ENCODE measurements at regions not wholly inside any gene's neighbourhood (a gene's known extent, or its start where the extent isn't known, plus 50 kb on each side); places are given as distances from the start of the nearest gene placed in this dataset.
A peak's percentile ranks its signal among the peaks of the same experiment; 100 is the strongest.

- Mint-ChIP-seq H3K27ac (peak overlapping the region; percentile 63), H3K4me1 (ENCODE audit: unreplicated experiment) (peaks cover 45% of the 10 kb centered on the region), H3K9me3 (peaks cover 4% of the 10 kb centered on the region), H3K36me3 (no peaks in the 10 kb centered on the region), H3K4me3 (peak overlapping the region; percentile 9), H3K27me3 (no peaks in the 10 kb centered on the region)
- no peak for DNase-seq (ENCODE audit: extremely low spot score, unreplicated experiment)
- no peak for TF ChIP-seq CTCF (conservative IDR thresholded peaks at IDR 0.05)
Measured at GRCh38 chr6:150711584-150712504, 112.2 kb downstream of the PLEKHG1 start.

- DNase-seq (ENCODE audit: extremely low spot score, unreplicated experiment) = no peak
- Mint-ChIP-seq H3K36me3 (no peaks in the 10 kb centered on the region), H3K9me3 (peaks cover 4% of the 10 kb centered on the region), H3K27ac (peak overlapping the region; percentile 63), H3K4me3 (peak overlapping the region; percentile 4), H3K27me3 (no peaks in the 10 kb centered on the region), H3K4me1 (ENCODE audit: unreplicated experiment) (peaks cover 44% of the 10 kb centered on the region)
- no peak for TF ChIP-seq CTCF (conservative IDR thresholded peaks at IDR 0.05)
Measured at GRCh38 chr6:150712505-150713252, 113.0 kb downstream of the PLEKHG1 start.

DNA sequence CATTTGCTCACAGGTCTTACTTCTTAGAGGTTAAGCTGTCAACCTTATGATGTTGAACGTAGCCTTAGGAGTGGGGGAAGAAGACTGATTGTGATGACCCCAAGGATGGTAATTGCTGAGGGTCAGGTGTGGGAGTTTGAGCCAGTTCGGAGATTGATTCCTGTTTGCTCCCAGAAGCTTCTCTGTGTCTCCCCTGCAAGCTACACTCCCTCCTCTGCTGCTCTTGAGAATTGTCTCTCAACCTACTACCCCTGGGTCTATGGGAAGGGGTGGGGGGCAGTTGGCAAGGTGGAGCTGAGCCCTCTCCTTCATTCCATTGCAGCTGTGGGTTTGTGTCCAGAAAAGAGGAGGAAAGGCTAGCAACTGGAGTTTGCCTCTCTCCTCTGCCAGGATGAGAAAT is 113.8 kb downstream of the PLEKHG1 start:
- Mint-ChIP-seq H3K27me3 (no peaks in the 10 kb centered on the region), H3K4me1 (ENCODE audit: unreplicated experiment) (peaks cover 37% of the 10 kb centered on the region), H3K4me3 (no peak overlapping the region), H3K9me3 (peaks cover 4% of the 10 kb centered on the region), H3K27ac (peak overlapping the region; percentile 63), H3K36me3 (no peaks in the 10 kb centered on the region)
- TF ChIP-seq CTCF (conservative IDR thresholded peaks at IDR 0.05) = no peak
- no peak for DNase-seq (ENCODE audit: extremely low spot score, unreplicated experiment)

- TF ChIP-seq CTCF (conservative IDR thresholded peaks at IDR 0.05) = no peak
- Mint-ChIP-seq H3K27ac (no peak overlapping the region), H3K4me3 (peak overlapping the region; percentile 11), H3K36me3 (no peaks in the 10 kb centered on the region), H3K9me3 (peaks cover 4% of the 10 kb centered on the region), H3K4me1 (ENCODE audit: unreplicated experiment) (peaks cover 41% of the 10 kb centered on the region), H3K27me3 (no peaks in the 10 kb centered on the region)
- DNase-seq (ENCODE audit: extremely low spot score, unreplicated experiment) = no peak
Measured at GRCh38 chr6:150713931-150714330, 114.2 kb downstream of the PLEKHG1 start.

DNA sequence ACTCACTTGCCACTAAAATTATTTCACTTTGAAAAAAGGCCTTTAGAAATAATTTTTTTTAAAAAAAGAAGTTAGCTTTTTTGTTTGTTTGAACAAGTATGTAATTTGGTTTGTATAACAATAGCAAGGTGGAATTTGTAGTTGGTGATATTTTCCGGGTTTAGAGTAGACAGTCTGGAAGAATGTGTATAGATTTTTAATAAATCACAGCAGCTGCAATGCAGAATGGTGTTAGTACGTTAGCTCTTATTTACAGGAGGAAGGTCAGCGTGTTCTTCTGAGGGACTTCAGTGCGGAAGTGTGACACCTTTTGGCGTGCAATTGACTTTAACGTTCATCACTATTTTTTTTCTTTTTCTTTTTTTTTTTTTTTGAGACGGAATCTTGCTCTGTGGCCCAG is 115.4 kb downstream of the PLEKHG1 start:
- TF ChIP-seq CTCF (conservative IDR thresholded peaks at IDR 0.05) = no peak
- no peaks in the 10 kb centered on the region for H3K36me3 Mint-ChIP-seq
- H3K4me1 Mint-ChIP-seq (ENCODE audit: unreplicated experiment) = peaks cover 47% of the 10 kb centered on the region
- H3K4me3 Mint-ChIP-seq = no peak overlapping the region
- H3K9me3 Mint-ChIP-seq = peaks cover 4% of the 10 kb centered on the region
- no peaks in the 10 kb centered on the region for H3K27me3 Mint-ChIP-seq
- DNase-seq (ENCODE audit: extremely low spot score, unreplicated experiment) = no peak
- no peak overlapping the region for H3K27ac Mint-ChIP-seq
